Activated CD8-positive, alpha-beta T cell treated with anti-CD3 and anti-CD28 coated beads for 36 hours (primary cell): ENCODE measurements at regions not wholly inside any gene's neighbourhood (a gene's known extent, or its start where the extent isn't known, plus 50 kb on each side); places are given as distances from the start of the nearest gene placed in this dataset.

Experiments used
- ATAC-seq: fragments of 200-7000 bp; cut with Tn5 transposase; one replicate; pipeline ENCODE4 v1.10.0; 2021; ENCODE audit warnings: mild to moderate bottlenecking, moderate library complexity
- CTCF ChIA-PET: fragments of 350-600 bp; sonication (Branson Sonifier 250); formaldehyde crosslinking; loops from one replicate; lab custom pipeline; 2021; ENCODE audit warnings: antibody characterized with exemption; lab: Charles Lee
- POLR2A ChIA-PET: fragments of 350-600 bp; sonication (Branson Sonifier 250); formaldehyde crosslinking; loops from one replicate; lab custom pipeline; 2021; ENCODE audit warnings: antibody characterized with exemption; lab: Charles Lee
- DNase-seq: peaks from one replicate; pipeline ENCODE4 v3.0.0-alpha.2; 2020
- H3K27ac Mint-ChIP-seq: one replicate; pipeline ENCODE4 v1.8.0; 2021; ENCODE audit warnings: mild to moderate bottlenecking, mixed read lengths
- H3K27me3 Mint-ChIP-seq: one replicate; pipeline ENCODE4 v1.8.0; 2021; ENCODE audit warnings: mixed read lengths
- H3K36me3 Mint-ChIP-seq: one replicate; pipeline ENCODE4 v1.8.0; 2021; ENCODE audit warnings: low read depth, mixed read lengths
- H3K4me1 Mint-ChIP-seq: one replicate; pipeline ENCODE4 v1.8.0; 2021; ENCODE audit warnings: low read depth, mixed read lengths
- H3K4me3 Mint-ChIP-seq: one replicate; pipeline ENCODE4 v1.8.0; 2021; ENCODE audit warnings: mild to moderate bottlenecking, moderate library complexity, mixed read lengths
- H3K9me3 Mint-ChIP-seq: one replicate; pipeline ENCODE4 v1.8.0; 2021; ENCODE audit warnings: mixed read lengths
- intact Hi-C: fragments of 100-400 bp; cut with micrococcal nuclease; formaldehyde crosslinking; loops from one replicate; pipeline ENCODE4 v1.10.0; 2022
- TF ChIP-seq, protein P1 (sequence below): fragments of 200-600 bp; IDR thresholded peaks from one replicate; pipeline ENCODE4 v1.8.0; 2022; ENCODE audit warnings: antibody characterized with exemption, mild to moderate bottlenecking

DNA sequence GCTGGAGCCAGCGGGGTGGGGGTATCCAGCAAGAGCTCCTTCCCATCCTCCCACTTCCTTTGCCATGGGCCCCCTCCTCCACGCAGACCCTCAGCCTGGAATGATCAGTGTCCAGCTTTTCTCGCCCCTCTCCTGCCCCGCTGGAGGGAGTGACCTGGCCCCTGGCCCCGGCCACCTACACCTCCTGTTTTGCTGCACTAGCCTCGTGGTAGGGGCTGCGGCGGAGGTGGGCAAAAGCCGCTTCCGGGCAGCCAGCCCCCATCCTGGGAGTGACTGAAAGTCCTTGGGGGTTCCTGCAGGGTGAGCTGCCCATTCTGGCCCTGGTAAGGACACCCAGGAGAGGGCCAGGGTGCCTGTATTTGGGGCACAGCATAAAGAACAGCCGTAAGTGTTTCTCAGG lies 295.7 kb downstream of the SEC14L1 start:
- Mint-ChIP-seq H3K9me3 (no peaks in the 10 kb centered on the region), H3K27me3 (no peaks in the 10 kb centered on the region), H3K36me3 (peaks cover 29% of the 10 kb centered on the region), H3K27ac (peak overlapping the region; percentile 91), H3K4me3 (peak overlapping the region; percentile 89), H3K4me1 (peaks cover 84% of the 10 kb centered on the region)
- ATAC-seq (no peak), DNase-seq (no peak)
- ChIA-PET CTCF (interaction anchor here (0.8 to 10.7 kb wide), 11 partner anchors 9 to 111 kb away, joined by 3 to 124 read pairs (median 5); no protein-coding TSS in a partner anchor), POLR2A (interaction anchor here (1.1 to 15.9 kb wide), 9 partner anchors 9 to 104 kb away, joined by 3 to 410 read pairs (median 9); no protein-coding TSS in a partner anchor)
- intact Hi-C loops: loop anchor here (5.0 kb wide), 1 partner anchor 104 kb away; no protein-coding TSS in a partner anchor
- TF ChIP-seq, protein P1, sequence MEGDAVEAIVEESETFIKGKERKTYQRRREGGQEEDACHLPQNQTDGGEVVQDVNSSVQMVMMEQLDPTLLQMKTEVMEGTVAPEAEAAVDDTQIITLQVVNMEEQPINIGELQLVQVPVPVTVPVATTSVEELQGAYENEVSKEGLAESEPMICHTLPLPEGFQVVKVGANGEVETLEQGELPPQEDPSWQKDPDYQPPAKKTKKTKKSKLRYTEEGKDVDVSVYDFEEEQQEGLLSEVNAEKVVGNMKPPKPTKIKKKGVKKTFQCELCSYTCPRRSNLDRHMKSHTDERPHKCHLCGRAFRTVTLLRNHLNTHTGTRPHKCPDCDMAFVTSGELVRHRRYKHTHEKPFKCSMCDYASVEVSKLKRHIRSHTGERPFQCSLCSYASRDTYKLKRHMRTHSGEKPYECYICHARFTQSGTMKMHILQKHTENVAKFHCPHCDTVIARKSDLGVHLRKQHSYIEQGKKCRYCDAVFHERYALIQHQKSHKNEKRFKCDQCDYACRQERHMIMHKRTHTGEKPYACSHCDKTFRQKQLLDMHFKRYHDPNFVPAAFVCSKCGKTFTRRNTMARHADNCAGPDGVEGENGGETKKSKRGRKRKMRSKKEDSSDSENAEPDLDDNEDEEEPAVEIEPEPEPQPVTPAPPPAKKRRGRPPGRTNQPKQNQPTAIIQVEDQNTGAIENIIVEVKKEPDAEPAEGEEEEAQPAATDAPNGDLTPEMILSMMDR: no peak

DNA sequence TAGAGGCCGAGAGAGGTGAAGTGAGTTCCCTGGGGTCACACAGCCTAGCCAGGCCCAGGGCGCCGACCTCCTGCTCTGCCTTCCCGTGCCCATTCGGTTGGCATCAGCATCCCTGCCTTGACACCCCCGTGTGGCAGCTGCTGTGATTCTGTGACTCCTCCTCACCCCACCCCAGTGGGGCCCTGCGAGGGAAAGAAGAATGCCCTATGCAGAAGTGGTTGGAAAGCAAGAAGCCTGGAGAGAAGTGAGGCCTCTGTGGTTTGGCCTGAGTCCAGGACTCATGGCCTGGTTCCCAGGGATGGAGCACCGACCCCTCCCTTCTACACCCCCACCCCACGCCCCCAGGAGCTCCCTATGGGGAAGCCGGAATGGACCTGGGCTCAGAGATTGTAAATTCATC lies 296.2 kb downstream of the SEC14L1 start:
- ATAC-seq (no peak), DNase-seq (no peak)
- intact Hi-C loops: loop anchor here (5.0 kb wide), 1 partner anchor 105 kb away; no protein-coding TSS in a partner anchor
- Mint-ChIP-seq H3K27me3 (no peaks in the 10 kb centered on the region), H3K9me3 (no peaks in the 10 kb centered on the region), H3K27ac (peak overlapping the region; percentile 91), H3K36me3 (peaks cover 29% of the 10 kb centered on the region), H3K4me3 (peak overlapping the region; percentile 89), H3K4me1 (peaks cover 85% of the 10 kb centered on the region)
- POLR2A ChIA-PET: interaction anchor here (1.3 to 15.9 kb wide), 8 partner anchors 9 to 58 kb away, joined by 3 to 410 read pairs (median 10); no protein-coding TSS in a partner anchor
- CTCF ChIA-PET: interaction anchor here (1.2 to 2.6 kb wide), 5 partner anchors 8 to 105 kb away, joined by 3 to 10 read pairs (median 6); no protein-coding TSS in a partner anchor
- TF ChIP-seq, protein P1: no peak

DNA sequence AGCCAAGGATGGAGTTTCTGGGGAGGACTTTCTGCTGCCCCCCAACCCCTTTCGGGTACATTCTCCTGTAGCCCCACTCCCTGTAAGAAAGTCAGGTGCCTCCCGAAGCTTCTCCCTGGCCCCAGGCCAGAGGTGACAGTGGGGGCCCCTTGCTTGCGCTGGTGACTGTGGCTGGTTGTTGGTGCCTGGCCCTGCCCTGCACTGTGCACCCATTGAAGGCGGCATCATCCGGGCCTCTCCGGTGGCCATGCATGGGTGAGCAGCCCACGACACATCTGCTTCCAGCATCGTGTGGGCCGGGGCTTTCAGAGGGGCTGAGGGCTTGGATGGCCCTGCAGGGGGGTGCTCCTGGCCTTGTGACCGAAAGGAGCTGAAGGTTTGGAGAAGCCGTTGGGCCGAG lies 297.0 kb downstream of the SEC14L1 start:
- Mint-ChIP-seq H3K4me3 (peak overlapping the region; percentile 89), H3K9me3 (no peaks in the 10 kb centered on the region), H3K4me1 (peaks cover 85% of the 10 kb centered on the region), H3K27me3 (no peaks in the 10 kb centered on the region), H3K36me3 (peaks cover 28% of the 10 kb centered on the region), H3K27ac (peak overlapping the region; percentile 91)
- TF ChIP-seq, protein P1: no peak
- no peak for DNase-seq
- ATAC-seq: no peak
- intact Hi-C loops: loop anchor here (5.0 kb wide), 1 partner anchor 105 kb away; no protein-coding TSS in a partner anchor
- CTCF ChIA-PET: interaction anchor here (1.7 kb wide), 1 partner anchor 106 kb away, joined by 5 read pairs; no protein-coding TSS in a partner anchor
- POLR2A ChIA-PET: interaction anchor here (1.5 to 15.9 kb wide), 3 partner anchors 11 to 32 kb away, joined by 4 to 410 read pairs (median 11); no protein-coding TSS in a partner anchor

DNA sequence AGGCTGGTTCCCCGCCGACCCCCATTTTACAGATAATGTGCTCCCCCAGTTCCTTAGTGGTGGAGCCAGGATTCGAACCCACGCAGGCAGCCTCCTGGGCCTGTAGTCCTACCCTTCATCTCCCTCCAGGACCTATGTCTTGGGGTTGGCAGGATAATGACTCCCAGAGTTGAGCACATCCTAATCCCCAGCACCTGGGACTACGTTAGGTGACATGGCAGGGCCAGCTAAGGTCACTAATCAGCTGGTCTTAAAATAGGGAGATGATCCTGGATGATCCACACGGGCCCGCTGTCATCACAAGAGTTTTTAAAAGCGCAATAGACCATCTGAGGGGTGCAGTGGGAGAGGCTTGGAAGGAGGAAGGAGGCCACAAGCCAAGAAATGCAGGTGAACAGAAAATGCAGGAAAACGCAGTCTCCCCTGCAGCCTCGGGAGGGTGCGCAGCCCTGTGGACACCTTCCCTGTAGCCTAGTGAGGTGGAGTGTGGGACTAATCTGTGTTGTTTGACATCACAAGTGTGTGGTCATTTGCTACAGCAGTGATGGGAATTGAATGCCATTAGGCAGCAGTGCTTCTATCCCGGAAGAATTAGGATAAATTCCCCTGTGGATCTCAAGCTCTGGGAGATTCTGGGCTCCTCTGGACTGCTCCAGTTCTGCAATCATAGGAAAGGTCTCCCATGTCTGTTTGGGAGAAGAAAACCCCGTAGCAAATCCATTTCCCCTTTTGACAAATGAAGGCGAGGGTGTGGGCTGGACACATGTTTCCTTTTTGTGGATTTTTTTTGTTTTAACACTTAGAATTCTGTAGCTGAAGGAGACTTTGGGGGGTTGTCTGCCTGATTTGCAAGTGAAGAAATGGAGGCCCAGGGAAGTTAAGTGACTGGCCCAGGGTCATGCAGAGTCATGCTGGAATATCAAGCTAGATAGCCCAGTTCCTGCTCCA lies 297.7 kb downstream of the SEC14L1 start:
- POLR2A ChIA-PET: interaction anchor here (0.6 to 15.9 kb wide), 6 partner anchors 18 to 48 kb away, joined by 3 to 410 read pairs (median 3); no protein-coding TSS in a partner anchor
- ATAC-seq: no peak

More for the DNA sequence above, 297.7 kb downstream of the SEC14L1 start:
- intact Hi-C loops: loop anchor here (5.0 kb wide), 1 partner anchor 106 kb away; no protein-coding TSS in a partner anchor
- H3K27me3 Mint-ChIP-seq: no peaks in the 10 kb centered on the region
- CTCF ChIA-PET: interaction anchor here (0.7 to 3.7 kb wide), 9 partner anchors 9 to 107 kb away, joined by 3 to 44 read pairs (median 5); no protein-coding TSS in a partner anchor
- H3K4me1 Mint-ChIP-seq: peaks cover 93% of the 10 kb centered on the region
- peak overlapping the region; percentile 43 for H3K4me3 Mint-ChIP-seq
- no peaks in the 10 kb centered on the region for H3K9me3 Mint-ChIP-seq
- peaks cover 32% of the 10 kb centered on the region for H3K36me3 Mint-ChIP-seq
- no peak for DNase-seq
- peak overlapping the region; percentile 95 for H3K27ac Mint-ChIP-seq
- TF ChIP-seq, protein P1: no peak
